H1 (cell line): ENCODE measurements at regions not wholly inside any gene's neighbourhood (a gene's known extent, or its start where the extent isn't known, plus 50 kb on each side); places are given as distances from the start of the nearest gene placed in this dataset.

Source experiments
- HDAC6 ChIP-seq: IDR thresholded peaks from one replicate; pipeline ENCODE4 v1.7.1; 2012; ENCODE audit warnings: low read depth, mild to moderate bottlenecking, inconsistent platforms, low read length, moderate library complexity
- RAD21 ChIP-seq, 2 experiments: IDR thresholded peaks in 1 of 2; conservative IDR thresholded peaks in 1 of 2; 2 replicates each; pipeline ENCODE4 v1.6.1; 2011; ENCODE audit warnings: low read depth in 2 of 2, low read length in 2 of 2, improper control_type of control experiment in 1 of 2, inconsistent platforms in 1 of 2, mild to moderate bottlenecking in 1 of 2, moderate library complexity in 1 of 2
- TF ChIP-seq, protein P1 (sequence below): fragments of 300-600 bp; sonication (generic); IDR thresholded peaks from 2 replicates; pipeline ENCODE4 v1.7.1; 2012; ENCODE audit warnings: low read length, moderate library complexity, mild to moderate bottlenecking, inconsistent platforms; ENCODE audit not compliant: insufficient replicate concordance

DNA sequence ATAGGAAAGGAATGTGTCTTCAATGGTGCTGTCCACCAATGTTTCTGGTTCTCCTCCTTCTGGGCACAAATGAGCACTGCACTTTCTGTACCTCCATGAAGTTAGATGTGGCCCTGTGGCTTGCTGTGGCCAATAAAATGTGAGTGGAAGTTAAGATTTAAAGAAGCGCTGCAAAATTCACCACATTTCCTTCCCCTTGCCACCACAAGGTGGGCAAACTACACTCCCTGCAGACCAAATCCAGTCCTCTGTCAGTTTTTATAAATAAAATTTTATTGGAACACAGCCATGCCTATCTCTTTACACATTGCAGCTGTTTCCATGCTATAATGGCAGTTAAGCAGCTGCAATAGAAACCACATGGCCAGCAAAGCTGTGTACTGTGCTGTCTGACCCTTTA is 141.4 kb upstream of the TMPO start (continued):
- TF ChIP-seq, protein P1, sequence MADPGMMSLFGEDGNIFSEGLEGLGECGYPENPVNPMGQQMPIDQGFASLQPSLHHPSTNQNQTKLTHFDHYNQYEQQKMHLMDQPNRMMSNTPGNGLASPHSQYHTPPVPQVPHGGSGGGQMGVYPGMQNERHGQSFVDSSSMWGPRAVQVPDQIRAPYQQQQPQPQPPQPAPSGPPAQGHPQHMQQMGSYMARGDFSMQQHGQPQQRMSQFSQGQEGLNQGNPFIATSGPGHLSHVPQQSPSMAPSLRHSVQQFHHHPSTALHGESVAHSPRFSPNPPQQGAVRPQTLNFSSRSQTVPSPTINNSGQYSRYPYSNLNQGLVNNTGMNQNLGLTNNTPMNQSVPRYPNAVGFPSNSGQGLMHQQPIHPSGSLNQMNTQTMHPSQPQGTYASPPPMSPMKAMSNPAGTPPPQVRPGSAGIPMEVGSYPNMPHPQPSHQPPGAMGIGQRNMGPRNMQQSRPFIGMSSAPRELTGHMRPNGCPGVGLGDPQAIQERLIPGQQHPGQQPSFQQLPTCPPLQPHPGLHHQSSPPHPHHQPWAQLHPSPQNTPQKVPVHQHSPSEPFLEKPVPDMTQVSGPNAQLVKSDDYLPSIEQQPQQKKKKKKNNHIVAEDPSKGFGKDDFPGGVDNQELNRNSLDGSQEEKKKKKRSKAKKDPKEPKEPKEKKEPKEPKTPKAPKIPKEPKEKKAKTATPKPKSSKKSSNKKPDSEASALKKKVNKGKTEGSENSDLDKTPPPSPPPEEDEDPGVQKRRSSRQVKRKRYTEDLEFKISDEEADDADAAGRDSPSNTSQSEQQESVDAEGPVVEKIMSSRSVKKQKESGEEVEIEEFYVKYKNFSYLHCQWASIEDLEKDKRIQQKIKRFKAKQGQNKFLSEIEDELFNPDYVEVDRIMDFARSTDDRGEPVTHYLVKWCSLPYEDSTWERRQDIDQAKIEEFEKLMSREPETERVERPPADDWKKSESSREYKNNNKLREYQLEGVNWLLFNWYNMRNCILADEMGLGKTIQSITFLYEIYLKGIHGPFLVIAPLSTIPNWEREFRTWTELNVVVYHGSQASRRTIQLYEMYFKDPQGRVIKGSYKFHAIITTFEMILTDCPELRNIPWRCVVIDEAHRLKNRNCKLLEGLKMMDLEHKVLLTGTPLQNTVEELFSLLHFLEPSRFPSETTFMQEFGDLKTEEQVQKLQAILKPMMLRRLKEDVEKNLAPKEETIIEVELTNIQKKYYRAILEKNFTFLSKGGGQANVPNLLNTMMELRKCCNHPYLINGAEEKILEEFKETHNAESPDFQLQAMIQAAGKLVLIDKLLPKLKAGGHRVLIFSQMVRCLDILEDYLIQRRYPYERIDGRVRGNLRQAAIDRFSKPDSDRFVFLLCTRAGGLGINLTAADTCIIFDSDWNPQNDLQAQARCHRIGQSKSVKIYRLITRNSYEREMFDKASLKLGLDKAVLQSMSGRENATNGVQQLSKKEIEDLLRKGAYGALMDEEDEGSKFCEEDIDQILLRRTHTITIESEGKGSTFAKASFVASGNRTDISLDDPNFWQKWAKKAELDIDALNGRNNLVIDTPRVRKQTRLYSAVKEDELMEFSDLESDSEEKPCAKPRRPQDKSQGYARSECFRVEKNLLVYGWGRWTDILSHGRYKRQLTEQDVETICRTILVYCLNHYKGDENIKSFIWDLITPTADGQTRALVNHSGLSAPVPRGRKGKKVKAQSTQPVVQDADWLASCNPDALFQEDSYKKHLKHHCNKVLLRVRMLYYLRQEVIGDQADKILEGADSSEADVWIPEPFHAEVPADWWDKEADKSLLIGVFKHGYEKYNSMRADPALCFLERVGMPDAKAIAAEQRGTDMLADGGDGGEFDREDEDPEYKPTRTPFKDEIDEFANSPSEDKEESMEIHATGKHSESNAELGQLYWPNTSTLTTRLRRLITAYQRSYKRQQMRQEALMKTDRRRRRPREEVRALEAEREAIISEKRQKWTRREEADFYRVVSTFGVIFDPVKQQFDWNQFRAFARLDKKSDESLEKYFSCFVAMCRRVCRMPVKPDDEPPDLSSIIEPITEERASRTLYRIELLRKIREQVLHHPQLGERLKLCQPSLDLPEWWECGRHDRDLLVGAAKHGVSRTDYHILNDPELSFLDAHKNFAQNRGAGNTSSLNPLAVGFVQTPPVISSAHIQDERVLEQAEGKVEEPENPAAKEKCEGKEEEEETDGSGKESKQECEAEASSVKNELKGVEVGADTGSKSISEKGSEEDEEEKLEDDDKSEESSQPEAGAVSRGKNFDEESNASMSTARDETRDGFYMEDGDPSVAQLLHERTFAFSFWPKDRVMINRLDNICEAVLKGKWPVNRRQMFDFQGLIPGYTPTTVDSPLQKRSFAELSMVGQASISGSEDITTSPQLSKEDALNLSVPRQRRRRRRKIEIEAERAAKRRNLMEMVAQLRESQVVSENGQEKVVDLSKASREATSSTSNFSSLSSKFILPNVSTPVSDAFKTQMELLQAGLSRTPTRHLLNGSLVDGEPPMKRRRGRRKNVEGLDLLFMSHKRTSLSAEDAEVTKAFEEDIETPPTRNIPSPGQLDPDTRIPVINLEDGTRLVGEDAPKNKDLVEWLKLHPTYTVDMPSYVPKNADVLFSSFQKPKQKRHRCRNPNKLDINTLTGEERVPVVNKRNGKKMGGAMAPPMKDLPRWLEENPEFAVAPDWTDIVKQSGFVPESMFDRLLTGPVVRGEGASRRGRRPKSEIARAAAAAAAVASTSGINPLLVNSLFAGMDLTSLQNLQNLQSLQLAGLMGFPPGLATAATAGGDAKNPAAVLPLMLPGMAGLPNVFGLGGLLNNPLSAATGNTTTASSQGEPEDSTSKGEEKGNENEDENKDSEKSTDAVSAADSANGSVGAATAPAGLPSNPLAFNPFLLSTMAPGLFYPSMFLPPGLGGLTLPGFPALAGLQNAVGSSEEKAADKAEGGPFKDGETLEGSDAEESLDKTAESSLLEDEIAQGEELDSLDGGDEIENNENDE = no peak
- TF ChIP-seq HDAC6 (no peak), RAD21 (IDR thresholded peaks at IDR 0.05 in 1 of 2, conservative IDR thresholded peaks at IDR 0.05 in 1 of 2; ENCODE audit: low read depth in 2 of 2, low read length in 2 of 2) (peak; percentile 8 to 24; a peak in 2 of 4 replicates)
